ENCODE measurements at regions not wholly inside any gene's neighbourhood (a gene's known extent, or its start where the extent isn't known, plus 50 kb on each side); places are given as distances from the start of the nearest gene placed in this dataset.
"Not testable (repeated sequence)": the region's sequence is repeated elsewhere in the genome, so short reads cannot be mapped to it uniquely, and the experiment has no call there.

GRCh38 chrY:18393633-18394032, 152.9 kb upstream of the HSFY1 start:
- ATAC-seq; H3K27me3 ChIP-seq; H3K27ac ChIP-seq; H3K36me3 ChIP-seq; H3K9me3 ChIP-seq; intact Hi-C loops (cut with DNase I); H3K4me3 ChIP-seq; DNase-seq; H3K4me1 ChIP-seq: not testable (repeated sequence)
- no CpG with 5 or more reads among the region's 3 CpGs for WGBS, 2 donors

DNA sequence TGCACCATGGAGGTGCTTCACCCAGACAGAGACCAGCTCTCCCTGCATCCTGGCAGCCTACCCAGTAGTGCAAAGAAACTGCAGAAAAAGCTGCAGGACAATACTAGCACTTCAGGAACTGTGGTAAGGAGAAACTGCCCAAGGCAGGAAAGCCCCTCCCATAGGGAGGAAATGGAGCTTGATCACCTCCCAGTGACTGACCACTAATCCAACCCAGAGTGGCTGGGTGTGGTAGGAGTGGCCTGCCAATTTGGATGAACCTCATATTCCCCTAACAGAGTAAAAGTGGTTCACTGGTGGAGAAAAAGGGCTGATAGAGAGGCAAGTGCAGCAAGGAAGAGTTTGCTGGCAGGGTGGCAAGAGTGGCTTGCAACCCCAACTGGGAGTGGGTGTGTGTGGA, 125.7 kb upstream of the HSFY1 start:
- H3K27me3 ChIP-seq; intact Hi-C loops (cut with DNase I); DNase-seq; H3K27ac ChIP-seq; H3K36me3 ChIP-seq; H3K9me3 ChIP-seq; H3K4me1 ChIP-seq; H3K4me3 ChIP-seq: not testable (repeated sequence)
- peak in 3 of 8 donors; percentile 41 to 59 (median 54) for ATAC-seq

DNA sequence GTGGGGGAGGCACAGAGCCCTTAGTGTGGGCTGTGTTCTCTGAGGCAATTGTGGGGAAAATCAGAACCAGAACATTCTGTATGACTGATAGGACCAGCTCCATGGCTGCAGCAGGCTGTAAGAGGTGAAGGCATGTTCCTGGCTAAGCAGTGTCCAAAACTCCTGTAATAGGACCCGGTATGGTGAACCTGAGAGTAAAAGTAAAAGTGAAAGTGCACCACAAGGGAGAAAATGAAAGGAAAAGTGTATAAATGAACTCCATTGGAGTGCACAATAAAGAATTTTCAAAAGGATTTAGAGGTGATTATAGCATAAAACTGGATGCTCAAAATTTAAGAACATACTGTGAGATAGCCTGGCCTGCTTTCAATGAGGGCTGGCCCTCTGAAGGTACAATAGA, 125.1 kb upstream of the HSFY1 start:
- H3K27me3 ChIP-seq; H3K4me3 ChIP-seq; H3K27ac ChIP-seq; H3K9me3 ChIP-seq; ATAC-seq; DNase-seq; intact Hi-C loops (cut with DNase I); H3K4me1 ChIP-seq; H3K36me3 ChIP-seq: not testable (repeated sequence)
- no CpG with 5 or more reads among the region's 1 CpG for WGBS, 2 donors

GRCh38 chrY:18423970-18424608, 122.4 kb upstream of the HSFY1 start:
- H3K4me1 ChIP-seq; H3K9me3 ChIP-seq; H3K27ac ChIP-seq; H3K27me3 ChIP-seq; intact Hi-C loops (cut with DNase I); H3K36me3 ChIP-seq; H3K4me3 ChIP-seq; DNase-seq: not testable (repeated sequence)
- no CpG with 5 or more reads among the region's 16 CpGs for WGBS, 2 donors
- ATAC-seq: peak in 1 of 8 donors; percentile 25

- H3K9me3 ChIP-seq; ATAC-seq; H3K36me3 ChIP-seq; H3K27ac ChIP-seq; H3K4me1 ChIP-seq; intact Hi-C loops (cut with DNase I); DNase-seq; H3K4me3 ChIP-seq; H3K27me3 ChIP-seq: not testable (repeated sequence)
- no CpG with 5 or more reads among the region's 3 CpGs for WGBS, 2 donors
Measured at GRCh38 chrY:18433540-18433939, 113.0 kb upstream of the HSFY1 start.

- H3K9me3 ChIP-seq; H3K36me3 ChIP-seq; ATAC-seq; DNase-seq; H3K27ac ChIP-seq; H3K27me3 ChIP-seq; intact Hi-C loops (cut with DNase I); H3K4me3 ChIP-seq; H3K4me1 ChIP-seq: not testable (repeated sequence)
- no CpG with 5 or more reads among the region's 11 CpGs for WGBS, 2 donors
Measured at GRCh38 chrY:18445853-18446252, 100.7 kb upstream of the HSFY1 start.

DNA sequence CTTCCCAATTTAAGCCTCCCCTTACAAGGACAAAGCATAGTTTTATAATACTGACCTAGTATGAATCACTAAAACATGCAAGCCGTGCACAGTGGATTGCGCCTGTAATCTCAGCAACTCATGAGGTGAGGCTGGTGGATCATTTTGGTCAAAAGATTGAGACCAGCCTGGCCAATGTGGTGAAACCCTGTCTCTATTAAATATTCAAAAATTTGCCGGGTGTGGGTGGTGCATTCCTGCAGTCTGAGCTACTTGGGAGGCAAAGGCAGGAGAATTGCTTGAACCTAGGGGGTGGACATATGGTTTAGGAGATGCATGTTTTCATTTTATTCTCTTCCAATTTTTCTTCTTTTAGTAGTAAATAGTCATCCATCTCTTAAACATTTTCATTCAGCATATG, 93.7 kb upstream of the HSFY1 start:
- ATAC-seq; H3K9me3 ChIP-seq; H3K36me3 ChIP-seq; H3K4me1 ChIP-seq; DNase-seq; H3K27ac ChIP-seq; H3K27me3 ChIP-seq; intact Hi-C loops (cut with DNase I); H3K4me3 ChIP-seq: not testable (repeated sequence)
- 76 to 78% methylated on average over 2 to 3 of the region's 3 CpGs for WGBS, 2 donors

GRCh38 chrY:18459136-18459535, 87.4 kb upstream of the HSFY1 start:
- H3K27me3 ChIP-seq; H3K4me1 ChIP-seq; H3K36me3 ChIP-seq; intact Hi-C loops (cut with DNase I); H3K9me3 ChIP-seq; H3K27ac ChIP-seq; ATAC-seq; H3K4me3 ChIP-seq; DNase-seq: not testable (repeated sequence)
- WGBS, 2 donors: no CpG with 5 or more reads among the region's 3 CpGs

DNA sequence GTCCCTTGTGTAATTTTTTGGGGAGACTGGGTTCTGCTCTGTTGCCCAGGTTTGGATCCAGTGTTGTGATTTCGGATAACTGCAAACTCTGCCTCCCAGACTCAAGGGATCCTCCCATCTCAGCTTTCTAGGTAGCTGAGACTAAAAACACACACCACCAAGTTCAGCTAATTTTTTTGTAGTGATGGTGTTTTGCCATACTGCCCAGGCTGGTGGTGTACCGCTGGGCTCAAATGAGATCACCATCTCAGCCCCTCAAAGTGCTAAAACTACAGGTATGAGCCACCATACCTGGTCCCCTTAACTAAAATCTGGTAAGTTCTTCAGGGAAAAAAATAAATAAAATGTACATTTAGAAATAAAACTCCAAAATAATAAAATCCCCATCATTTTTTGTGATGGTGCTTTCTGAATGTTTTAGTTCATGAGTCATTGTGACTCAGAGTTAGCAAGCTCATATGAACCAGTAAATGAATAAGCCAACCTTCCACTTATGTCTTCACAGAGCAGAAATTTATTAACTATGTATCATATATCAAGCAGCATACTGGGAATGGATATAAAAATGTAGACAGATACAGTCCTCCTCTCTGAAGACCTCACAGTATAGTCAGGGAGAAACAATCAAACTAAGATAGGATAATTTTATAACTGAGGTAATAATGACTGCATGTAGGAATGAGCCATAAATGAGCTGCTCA, 85.2 kb upstream of the HSFY1 start:
- intact Hi-C loops (cut with DNase I); DNase-seq; ATAC-seq; H3K4me1 ChIP-seq; H3K36me3 ChIP-seq; H3K9me3 ChIP-seq; H3K27me3 ChIP-seq; H3K27ac ChIP-seq; H3K4me3 ChIP-seq: not testable (repeated sequence)
- no CpG with 5 or more reads among the region's 2 CpGs for WGBS, 2 donors

DNA sequence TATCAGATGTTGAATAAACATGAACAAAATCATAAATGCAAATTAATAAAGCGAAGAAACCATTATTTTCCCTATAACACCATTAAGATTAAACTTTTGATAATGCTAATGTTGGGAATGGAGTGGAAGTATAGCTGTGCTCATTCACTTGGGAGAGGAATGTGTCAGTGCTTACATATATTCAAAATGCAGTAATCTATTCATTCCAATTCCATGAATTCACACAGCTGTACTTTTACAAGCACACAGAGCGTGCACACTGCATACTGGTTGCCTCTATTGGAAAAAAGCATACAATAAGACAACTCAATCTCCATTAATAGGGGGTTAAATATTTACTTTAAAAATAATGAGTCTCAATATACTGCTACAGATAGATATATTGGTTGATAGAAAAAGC, 81.7 kb upstream of the HSFY1 start:
- no CpG with 5 or more reads among the region's 2 CpGs for WGBS, 2 donors
- H3K36me3 ChIP-seq; H3K27ac ChIP-seq; H3K4me3 ChIP-seq; DNase-seq; H3K4me1 ChIP-seq; H3K27me3 ChIP-seq; H3K9me3 ChIP-seq; ATAC-seq; intact Hi-C loops (cut with DNase I): not testable (repeated sequence)

DNA sequence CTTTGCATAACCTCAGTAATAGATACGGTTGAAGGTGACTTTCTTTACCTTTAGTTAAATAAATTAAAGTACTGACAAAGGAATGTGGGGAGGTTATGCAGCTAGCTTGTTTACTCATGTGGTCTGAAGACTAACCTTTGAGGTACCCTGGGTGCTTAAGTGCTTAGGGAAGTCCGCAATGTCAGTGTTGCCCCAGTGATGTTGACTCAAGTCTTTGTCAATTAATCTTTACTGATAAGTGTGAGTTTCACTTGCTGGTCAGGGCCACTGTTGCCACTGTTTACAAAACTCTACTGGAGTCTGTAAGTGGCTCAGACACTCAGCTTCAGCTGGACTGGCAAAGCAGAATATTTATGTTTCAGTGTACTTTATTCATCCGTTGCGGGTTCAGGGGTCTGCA, 79.9 kb upstream of the HSFY1 start:
- H3K4me3 ChIP-seq; H3K27me3 ChIP-seq; intact Hi-C loops (cut with DNase I); H3K9me3 ChIP-seq; ATAC-seq; H3K27ac ChIP-seq; H3K36me3 ChIP-seq; DNase-seq; H3K4me1 ChIP-seq: not testable (repeated sequence)
- WGBS, 2 donors: no CpG with 5 or more reads among the region's 4 CpGs

- H3K27ac ChIP-seq; H3K27me3 ChIP-seq; DNase-seq; H3K36me3 ChIP-seq; H3K9me3 ChIP-seq; intact Hi-C loops (cut with DNase I); H3K4me3 ChIP-seq; ATAC-seq; H3K4me1 ChIP-seq: not testable (repeated sequence)
- no CpG with 5 or more reads among the region's 6 CpGs for WGBS, 2 donors
Measured at GRCh38 chrY:18483354-18483753, 63.2 kb upstream of the HSFY1 start.

Data from heart right ventricle (tissue), 16 donors.